ENCODE measurements at regions not wholly inside any gene's neighbourhood (a gene's known extent, or its start where the extent isn't known, plus 50 kb on each side); places are given as distances from the start of the nearest gene placed in this dataset.

GRCh38 chr10:118500477-118501104, 94.9 kb downstream of the PRLHR start:
- no peak for TF ChIP-seq CTCF (IDR thresholded peaks at IDR 0.05)
- no peak for TF ChIP-seq ZFX (IDR thresholded peaks at IDR 0.05; ENCODE audit: borderline replicate concordance)

All from 22Rv1 (cell line).